ENCODE measurements at regions not wholly inside any gene's neighbourhood (a gene's known extent, or its start where the extent isn't known, plus 50 kb on each side); places are given as distances from the start of the nearest gene placed in this dataset.
A peak's percentile ranks its signal among the peaks of the same experiment; 100 is the strongest.

DNA sequence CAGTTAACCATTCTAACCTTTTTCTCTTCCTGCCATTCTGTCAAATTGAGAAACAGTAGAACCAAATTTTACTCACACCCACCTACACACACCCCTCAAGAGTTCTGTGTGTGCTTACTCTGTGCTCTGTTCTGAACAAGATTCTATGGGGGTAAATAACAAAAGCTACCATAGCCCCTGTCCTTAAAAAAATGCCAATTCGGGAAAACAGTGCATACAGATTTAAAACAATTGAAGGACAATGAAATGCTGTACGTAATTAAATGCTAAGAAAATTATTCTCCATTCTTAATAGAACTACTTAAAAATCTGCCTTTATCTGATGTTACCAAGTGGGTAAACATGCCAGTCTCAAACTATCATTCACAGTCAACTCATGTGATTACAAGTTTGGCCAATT is 1107.5 kb downstream of the TUSC7 start:
- TF ChIP-seq, protein P1, sequence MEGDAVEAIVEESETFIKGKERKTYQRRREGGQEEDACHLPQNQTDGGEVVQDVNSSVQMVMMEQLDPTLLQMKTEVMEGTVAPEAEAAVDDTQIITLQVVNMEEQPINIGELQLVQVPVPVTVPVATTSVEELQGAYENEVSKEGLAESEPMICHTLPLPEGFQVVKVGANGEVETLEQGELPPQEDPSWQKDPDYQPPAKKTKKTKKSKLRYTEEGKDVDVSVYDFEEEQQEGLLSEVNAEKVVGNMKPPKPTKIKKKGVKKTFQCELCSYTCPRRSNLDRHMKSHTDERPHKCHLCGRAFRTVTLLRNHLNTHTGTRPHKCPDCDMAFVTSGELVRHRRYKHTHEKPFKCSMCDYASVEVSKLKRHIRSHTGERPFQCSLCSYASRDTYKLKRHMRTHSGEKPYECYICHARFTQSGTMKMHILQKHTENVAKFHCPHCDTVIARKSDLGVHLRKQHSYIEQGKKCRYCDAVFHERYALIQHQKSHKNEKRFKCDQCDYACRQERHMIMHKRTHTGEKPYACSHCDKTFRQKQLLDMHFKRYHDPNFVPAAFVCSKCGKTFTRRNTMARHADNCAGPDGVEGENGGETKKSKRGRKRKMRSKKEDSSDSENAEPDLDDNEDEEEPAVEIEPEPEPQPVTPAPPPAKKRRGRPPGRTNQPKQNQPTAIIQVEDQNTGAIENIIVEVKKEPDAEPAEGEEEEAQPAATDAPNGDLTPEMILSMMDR (conservative IDR thresholded peaks at IDR 0.05; ENCODE audit: low read depth, low read length), result no peak
- no peak for DNase-seq (ENCODE audit: low read depth)
- H3K4me3 ChIP-seq (ENCODE audit: low read depth, low read length), result no peak overlapping the region

DNA sequence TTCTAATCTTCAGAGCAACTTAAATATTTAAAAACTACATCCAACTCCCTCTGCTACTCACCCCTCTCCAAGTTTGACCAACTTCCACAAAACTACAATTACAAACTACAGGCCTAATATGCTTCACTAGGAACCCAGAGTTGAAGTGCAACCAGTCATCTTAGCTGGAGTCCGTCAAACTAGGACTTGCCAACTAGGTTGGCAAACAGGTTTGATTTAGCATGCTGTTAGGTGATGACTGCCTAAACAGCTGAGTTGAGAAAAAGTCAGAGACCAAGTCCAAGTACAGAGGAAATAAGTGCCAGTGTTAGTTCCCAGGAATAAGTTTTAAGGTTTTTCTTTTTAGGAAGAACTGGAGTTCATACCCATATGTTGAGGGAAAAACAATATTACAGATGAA is 1109.0 kb downstream of the TUSC7 start:
- DNase-seq (ENCODE audit: low read depth), result no peak
- H3K4me3 ChIP-seq (ENCODE audit: low read depth, low read length), result no peak overlapping the region
- TF ChIP-seq, protein P1 (conservative IDR thresholded peaks at IDR 0.05; ENCODE audit: low read depth, low read length), result no peak

- H3K4me3 ChIP-seq (ENCODE audit: low read depth, low read length), result no peak overlapping the region
- DNase-seq (ENCODE audit: low read depth), result peak; percentile 31
- TF ChIP-seq, protein P1 (conservative IDR thresholded peaks at IDR 0.05; ENCODE audit: low read depth, low read length), result no peak
Observed at GRCh38 chr3:117820658-117821299, 1111.2 kb downstream of the TUSC7 start.

- TF ChIP-seq, protein P1 (conservative IDR thresholded peaks at IDR 0.05; ENCODE audit: low read depth, low read length), result no peak
- no peak for DNase-seq (ENCODE audit: low read depth)
- H3K4me3 ChIP-seq (ENCODE audit: low read depth, low read length), result no peak overlapping the region
Observed at GRCh38 chr3:117822416-117822815, 1112.8 kb downstream of the TUSC7 start.

DNA sequence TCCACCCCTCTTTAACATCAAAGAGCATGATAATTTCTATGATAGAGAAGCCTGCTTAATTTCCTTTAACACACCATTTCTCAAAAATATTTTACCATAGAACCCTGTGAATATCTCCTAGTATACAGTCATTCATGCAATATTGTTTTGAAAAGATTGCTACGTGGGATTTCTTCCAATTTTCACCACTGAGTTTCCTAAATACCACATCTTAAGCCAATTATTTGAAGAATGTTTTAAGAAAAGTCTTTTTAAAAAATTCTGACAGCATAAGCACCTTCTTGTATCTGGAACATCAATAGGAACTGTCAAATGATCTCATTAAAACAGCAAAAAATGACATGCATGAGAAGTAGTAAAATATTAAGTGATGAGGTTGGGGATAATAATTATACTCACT is 1126.7 kb downstream of the TUSC7 start:
- peak; percentile 15 for DNase-seq (ENCODE audit: low read depth)

GRCh38 chr3:117837391-117837790 is 1127.8 kb downstream of the TUSC7 start:
- no peak overlapping the region for H3K4me3 ChIP-seq (ENCODE audit: low read depth, low read length)
- TF ChIP-seq, protein P1 (conservative IDR thresholded peaks at IDR 0.05; ENCODE audit: low read depth, low read length), result no peak
- DNase-seq (ENCODE audit: low read depth), result no peak

More for the DNA sequence above, 1126.7 kb downstream of the TUSC7 start:
- TF ChIP-seq, protein P1 (conservative IDR thresholded peaks at IDR 0.05; ENCODE audit: low read depth, low read length), result no peak
- no peak overlapping the region for H3K4me3 ChIP-seq (ENCODE audit: low read depth, low read length)

- TF ChIP-seq, protein P1 (conservative IDR thresholded peaks at IDR 0.05; ENCODE audit: low read depth, low read length), result no peak
- H3K4me3 ChIP-seq (ENCODE audit: low read depth, low read length), result no peak overlapping the region
- DNase-seq (ENCODE audit: low read depth), result no peak
Observed at GRCh38 chr3:117842086-117842485, 1132.5 kb downstream of the TUSC7 start.

Data from choroid plexus epithelial cell (primary cell).